ENCODE measurements at regions not wholly inside any gene's neighbourhood (a gene's known extent, or its start where the extent isn't known, plus 50 kb on each side); places are given as distances from the start of the nearest gene placed in this dataset.

DNA sequence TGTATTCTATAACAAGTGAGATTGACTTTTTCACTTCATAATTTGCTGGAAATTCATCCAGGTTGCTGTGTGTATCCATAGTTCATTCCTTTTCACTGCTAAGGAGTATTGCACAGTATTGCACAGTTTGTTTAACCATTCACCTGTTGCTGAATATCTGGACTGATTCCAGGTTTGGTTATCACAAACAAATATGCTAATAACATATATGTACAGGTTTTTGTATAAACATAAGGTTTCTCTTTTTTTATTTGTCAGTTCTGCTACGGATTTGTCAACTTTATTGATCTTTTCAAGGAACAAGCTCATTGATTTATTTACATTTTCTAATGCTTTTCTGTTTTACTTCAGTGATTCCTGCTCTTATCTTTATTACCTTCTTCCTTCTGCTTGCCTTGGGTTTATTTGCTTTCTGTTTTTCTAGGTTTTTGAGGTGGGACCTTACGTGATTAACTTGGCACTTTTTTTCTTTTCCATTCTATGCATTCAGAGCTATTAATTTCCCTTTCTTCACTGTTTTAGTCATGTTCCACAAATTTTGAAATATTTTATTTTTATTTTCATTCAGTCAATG is 117.0 kb upstream of the OGFRL1 start:
- DNase-seq = no peak
- in situ Hi-C loops (cut with HindIII; ENCODE audit: low pct_ligation_motif_present, low pct_unique_long_range_greater_than_20kb, low sequenced_read_pairs) = no loop called here

DNA sequence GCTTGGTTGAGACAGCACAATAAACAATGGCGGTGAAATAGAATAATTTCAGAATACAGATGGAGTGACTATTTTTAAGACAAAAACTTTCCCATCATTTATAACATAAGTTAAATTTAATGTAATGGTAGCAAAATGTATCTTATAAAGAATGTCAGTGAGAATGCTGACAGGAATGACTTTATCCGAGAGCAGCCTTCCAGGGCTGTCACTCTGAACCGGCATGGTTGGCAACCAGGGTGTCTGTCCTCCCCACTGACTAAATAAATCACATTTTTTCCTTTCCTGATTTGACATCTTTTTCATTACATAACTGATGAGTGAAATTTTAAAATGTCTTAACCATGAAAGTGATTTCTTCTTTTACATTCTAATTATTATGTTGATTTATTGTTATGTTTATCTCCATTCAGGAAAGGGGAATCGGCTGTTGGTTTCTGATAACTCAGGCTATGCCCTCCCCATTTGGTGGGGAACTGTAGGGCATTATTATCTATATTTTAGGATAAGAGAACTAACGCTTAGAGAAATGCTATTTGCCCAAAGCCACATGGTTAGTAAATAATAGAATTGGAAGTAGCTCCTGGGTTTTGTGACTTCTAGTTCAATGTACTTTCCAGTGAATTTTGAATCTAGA is 109.2 kb upstream of the OGFRL1 start:
- no peak for DNase-seq
- in situ Hi-C loops (cut with HindIII; ENCODE audit: low pct_ligation_motif_present, low pct_unique_long_range_greater_than_20kb, low sequenced_read_pairs) = no loop called here

GRCh38 chr6:71181565-71181964 is 107.0 kb upstream of the OGFRL1 start:
- peak; percentile 89 for DNase-seq
- in situ Hi-C loops (cut with HindIII; ENCODE audit: low pct_ligation_motif_present, low pct_unique_long_range_greater_than_20kb, low sequenced_read_pairs) = no loop called here

DNA sequence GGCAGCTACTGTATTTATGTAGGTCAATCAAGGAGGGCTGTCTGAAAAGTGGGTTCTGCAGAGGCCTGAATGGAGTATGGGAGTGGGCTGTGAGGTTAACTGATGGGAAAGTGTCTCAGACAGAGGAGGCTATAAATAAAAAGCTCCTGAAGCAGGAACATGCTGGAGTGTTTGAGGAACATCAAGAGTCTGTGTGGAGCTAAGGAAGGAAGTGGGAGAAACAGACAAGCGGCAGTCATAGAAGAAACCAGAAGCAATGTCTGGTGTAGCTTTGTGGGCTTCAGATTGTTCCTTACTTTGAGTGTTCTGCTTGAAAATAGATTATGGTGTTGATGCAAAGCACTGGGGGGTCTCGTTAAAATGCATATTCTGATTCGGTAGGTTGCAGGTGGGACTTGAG is 101.5 kb upstream of the OGFRL1 start:
- no peak for DNase-seq
- in situ Hi-C loops (cut with HindIII; ENCODE audit: low pct_ligation_motif_present, low pct_unique_long_range_greater_than_20kb, low sequenced_read_pairs) = no loop called here

DNA sequence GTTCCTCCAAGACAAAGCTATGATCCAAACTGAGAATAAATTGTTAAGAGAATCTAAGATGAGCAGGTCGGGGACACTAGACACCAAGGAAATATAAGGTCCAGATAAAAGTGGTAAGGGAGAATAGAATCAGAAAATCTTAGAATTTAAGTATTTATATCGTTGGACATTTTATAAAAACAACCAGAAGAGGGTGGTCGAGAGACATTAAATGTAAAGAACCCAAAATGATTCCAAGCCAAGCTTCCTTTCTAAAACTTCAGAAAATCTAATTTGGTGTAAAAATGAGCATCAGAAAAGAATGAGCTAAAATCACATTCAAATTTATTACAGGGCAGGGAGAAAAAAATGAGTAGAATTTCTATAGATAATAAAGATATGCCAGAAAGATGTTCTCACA is 97.8 kb upstream of the OGFRL1 start:
- in situ Hi-C loops (cut with HindIII; ENCODE audit: low pct_ligation_motif_present, low pct_unique_long_range_greater_than_20kb, low sequenced_read_pairs) = no loop called here
- peak; percentile 57 for DNase-seq

DNA sequence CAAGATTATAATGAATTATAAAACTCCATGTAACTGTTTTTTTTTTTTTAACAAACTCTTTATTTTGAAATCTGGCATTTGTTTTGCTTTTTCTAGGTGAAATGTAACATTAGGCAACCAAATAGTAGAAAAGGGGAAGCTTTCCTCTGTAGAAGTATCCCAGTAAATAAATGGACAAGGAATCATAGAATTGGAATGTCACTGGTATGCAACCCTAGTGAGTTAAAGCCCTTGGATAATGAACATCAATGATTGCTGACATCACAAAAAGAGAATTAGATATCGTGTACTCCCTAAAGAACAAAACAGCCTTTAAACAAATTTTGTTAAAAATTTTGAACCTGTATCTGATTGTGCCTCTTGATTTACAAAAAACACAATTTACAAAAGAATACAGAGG is 93.9 kb upstream of the OGFRL1 start:
- in situ Hi-C loops (cut with HindIII; ENCODE audit: low pct_ligation_motif_present, low pct_unique_long_range_greater_than_20kb, low sequenced_read_pairs) = no loop called here
- peak; percentile 86 for DNase-seq

- in situ Hi-C loops (cut with HindIII; ENCODE audit: low pct_ligation_motif_present, low pct_unique_long_range_greater_than_20kb, low sequenced_read_pairs) = no loop called here
- peak; percentile 88 for DNase-seq
These were observed 91.3 kb upstream of the OGFRL1 start for GRCh38 chr6:71197267-71197666.

DNA sequence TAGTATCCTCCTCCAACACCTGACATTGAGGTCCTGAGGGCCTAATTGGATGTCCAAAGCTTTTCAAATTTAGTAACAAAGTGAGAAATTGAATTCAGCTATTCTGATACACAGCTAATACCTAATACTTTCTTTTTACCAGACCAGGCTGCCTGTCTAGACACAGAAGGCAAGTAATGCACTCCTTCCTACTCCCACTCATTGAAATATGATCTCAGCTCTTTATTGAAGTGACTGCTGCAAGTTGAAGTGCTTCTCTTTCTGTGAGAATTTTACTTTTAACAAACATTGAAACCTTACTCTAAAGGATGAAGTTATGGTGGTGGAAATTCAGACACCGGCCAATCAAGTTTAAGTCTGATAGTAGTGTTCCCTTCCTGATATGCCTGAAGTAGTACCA is 90.8 kb upstream of the OGFRL1 start:
- in situ Hi-C loops (cut with HindIII; ENCODE audit: low pct_ligation_motif_present, low pct_unique_long_range_greater_than_20kb, low sequenced_read_pairs) = no loop called here
- peak; percentile 40 for DNase-seq

DNA sequence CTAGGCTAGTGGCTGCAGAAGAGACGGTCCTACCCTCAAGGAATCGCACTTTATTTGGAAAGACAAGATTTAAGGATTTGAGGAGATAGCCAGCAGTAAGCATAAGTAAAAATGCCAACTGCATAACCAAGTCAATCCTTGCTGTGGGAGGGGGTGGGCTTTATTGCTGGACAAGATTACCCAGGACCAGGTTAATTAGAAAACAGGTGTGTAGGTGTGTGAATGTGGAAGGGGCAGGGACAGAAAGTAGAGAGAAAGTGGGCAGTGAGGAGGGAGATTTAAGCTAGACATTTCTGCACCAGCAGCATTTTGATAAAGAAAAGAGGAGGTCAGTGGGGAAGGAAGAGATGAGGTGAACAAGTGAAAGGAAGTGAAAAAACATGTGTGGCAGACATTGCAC is 89.7 kb upstream of the OGFRL1 start:
- in situ Hi-C loops (cut with HindIII; ENCODE audit: low pct_ligation_motif_present, low pct_unique_long_range_greater_than_20kb, low sequenced_read_pairs) = no loop called here
- DNase-seq = no peak

GRCh38 chr6:71199736-71200135 is 88.9 kb upstream of the OGFRL1 start:
- no peak for DNase-seq
- in situ Hi-C loops (cut with HindIII; ENCODE audit: low pct_ligation_motif_present, low pct_unique_long_range_greater_than_20kb, low sequenced_read_pairs) = no loop called here

- in situ Hi-C loops (cut with HindIII; ENCODE audit: low pct_ligation_motif_present, low pct_unique_long_range_greater_than_20kb, low sequenced_read_pairs) = no loop called here
- no peak for DNase-seq
These were observed 85.4 kb upstream of the OGFRL1 start for GRCh38 chr6:71203206-71203605.

GRCh38 chr6:71204741-71205140 is 83.9 kb upstream of the OGFRL1 start:
- in situ Hi-C loops (cut with HindIII; ENCODE audit: low pct_ligation_motif_present, low pct_unique_long_range_greater_than_20kb, low sequenced_read_pairs) = no loop called here
- no peak for DNase-seq

- in situ Hi-C loops (cut with HindIII; ENCODE audit: low pct_ligation_motif_present, low pct_unique_long_range_greater_than_20kb, low sequenced_read_pairs) = no loop called here
These were observed 83.2 kb upstream of the OGFRL1 start for GRCh38 chr6:71205336-71205956.

GRCh38 chr6:71206089-71206488 is 82.5 kb upstream of the OGFRL1 start:
- no peak for DNase-seq
- in situ Hi-C loops (cut with HindIII; ENCODE audit: low pct_ligation_motif_present, low pct_unique_long_range_greater_than_20kb, low sequenced_read_pairs) = no loop called here

More at GRCh38 chr6:71205336-71205956, 83.2 kb upstream of the OGFRL1 start:
- DNase-seq = no peak

GRCh38 chr6:71209206-71209605 is 79.4 kb upstream of the OGFRL1 start:
- in situ Hi-C loops (cut with HindIII; ENCODE audit: low pct_ligation_motif_present, low pct_unique_long_range_greater_than_20kb, low sequenced_read_pairs) = no loop called here
- DNase-seq = no peak

DNA sequence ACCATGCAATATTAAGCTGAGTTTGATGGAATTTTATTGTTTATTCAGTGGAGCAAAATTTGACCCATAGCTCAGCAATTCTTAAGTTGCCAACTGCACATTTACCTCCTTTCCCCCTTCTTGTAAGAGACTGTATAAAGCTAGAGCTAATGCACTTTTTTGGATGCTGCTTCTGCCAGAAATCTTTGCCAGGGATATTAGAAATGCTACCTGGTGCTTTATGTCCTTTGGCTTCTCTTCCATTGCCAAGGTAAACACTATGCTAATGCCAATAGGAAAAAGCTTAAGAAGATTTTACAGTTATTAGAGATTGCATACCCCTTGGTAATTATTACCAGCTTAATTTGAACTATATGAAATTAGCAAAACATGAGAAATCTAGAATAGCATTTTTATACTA is 79.0 kb upstream of the OGFRL1 start:
- in situ Hi-C loops (cut with HindIII; ENCODE audit: low pct_ligation_motif_present, low pct_unique_long_range_greater_than_20kb, low sequenced_read_pairs) = no loop called here

DNA sequence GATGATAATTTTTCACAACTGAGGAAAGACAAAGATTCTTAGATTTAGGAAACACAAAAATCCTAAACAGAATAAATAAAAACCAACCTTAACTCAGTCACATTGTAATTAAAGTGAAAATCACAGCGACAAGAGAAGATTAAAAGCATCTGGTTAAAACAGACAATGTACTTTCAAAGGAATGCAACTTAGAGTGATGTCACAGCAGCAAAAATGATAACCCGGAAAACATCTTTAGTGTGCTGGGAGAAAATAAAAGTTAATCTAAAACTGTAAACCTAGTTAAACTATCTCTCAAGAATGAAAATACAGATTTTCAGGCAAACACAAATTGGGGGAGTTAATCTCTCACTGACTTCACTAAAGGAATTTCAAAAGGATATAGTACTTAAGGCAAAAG is 76.8 kb upstream of the OGFRL1 start:
- DNase-seq = no peak
- in situ Hi-C loops (cut with HindIII; ENCODE audit: low pct_ligation_motif_present, low pct_unique_long_range_greater_than_20kb, low sequenced_read_pairs) = no loop called here

More for the DNA sequence above, 79.0 kb upstream of the OGFRL1 start:
- DNase-seq = no peak

- in situ Hi-C loops (cut with HindIII; ENCODE audit: low pct_ligation_motif_present, low pct_unique_long_range_greater_than_20kb, low sequenced_read_pairs) = no loop called here
- DNase-seq = no peak
These were observed 68.1 kb upstream of the OGFRL1 start for GRCh38 chr6:71220466-71220865.

- DNase-seq = no peak
- in situ Hi-C loops (cut with HindIII; ENCODE audit: low pct_ligation_motif_present, low pct_unique_long_range_greater_than_20kb, low sequenced_read_pairs) = no loop called here
These were observed 65.9 kb upstream of the OGFRL1 start for GRCh38 chr6:71222671-71223070.

DNA sequence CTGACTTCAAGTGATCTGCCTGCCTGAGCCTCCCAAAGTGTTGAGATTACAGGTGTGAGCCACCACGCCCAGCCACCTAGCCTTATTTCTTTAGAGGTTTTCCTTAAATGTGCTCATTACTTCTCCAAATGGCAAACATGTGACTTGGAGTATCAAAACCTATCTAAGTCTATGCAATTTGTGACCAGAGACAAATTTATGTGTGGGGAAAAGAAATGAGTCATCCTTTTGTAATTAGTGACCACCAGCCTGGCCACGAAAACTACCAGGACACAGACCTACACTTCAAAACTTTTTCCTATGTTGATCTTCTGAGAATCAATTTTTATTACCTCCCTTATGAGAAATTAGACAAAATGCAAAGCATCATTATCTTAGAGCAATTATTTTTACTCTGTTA is 64.6 kb upstream of the OGFRL1 start:
- in situ Hi-C loops (cut with HindIII; ENCODE audit: low pct_ligation_motif_present, low pct_unique_long_range_greater_than_20kb, low sequenced_read_pairs) = no loop called here
- no peak for DNase-seq

Measured in ACHN (cell line).